MV-4-11 (cell line): ENCODE measurements at regions not wholly inside any gene's neighbourhood (a gene's known extent, or its start where the extent isn't known, plus 50 kb on each side); places are given as distances from the start of the nearest gene placed in this dataset.

Experiments
- DNase-seq: peaks from one replicate; lab custom pipeline; 2025; lab: John Stamatoyannopoulos, UW

DNA sequence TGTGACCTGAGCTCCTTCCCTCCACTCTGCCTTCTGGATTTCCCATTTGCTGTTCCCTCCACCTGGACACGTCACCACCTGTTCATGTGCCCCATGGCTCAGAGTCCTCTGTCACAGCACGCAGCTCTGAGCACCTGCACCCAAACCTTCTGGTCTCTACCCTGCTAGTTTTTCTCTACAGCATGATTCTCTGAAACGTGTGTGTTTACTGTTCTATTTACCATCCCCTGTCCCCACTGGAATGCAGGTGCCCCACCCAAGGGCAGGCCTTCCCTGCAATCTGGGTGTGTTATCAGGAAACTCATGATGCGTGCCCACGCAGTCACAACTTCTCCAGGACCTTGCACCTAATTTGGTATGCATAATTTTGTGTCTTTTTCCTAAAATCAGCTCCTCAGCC is 284.4 kb upstream of the IGFBP3 start:
- DNase-seq: no peak

DNA sequence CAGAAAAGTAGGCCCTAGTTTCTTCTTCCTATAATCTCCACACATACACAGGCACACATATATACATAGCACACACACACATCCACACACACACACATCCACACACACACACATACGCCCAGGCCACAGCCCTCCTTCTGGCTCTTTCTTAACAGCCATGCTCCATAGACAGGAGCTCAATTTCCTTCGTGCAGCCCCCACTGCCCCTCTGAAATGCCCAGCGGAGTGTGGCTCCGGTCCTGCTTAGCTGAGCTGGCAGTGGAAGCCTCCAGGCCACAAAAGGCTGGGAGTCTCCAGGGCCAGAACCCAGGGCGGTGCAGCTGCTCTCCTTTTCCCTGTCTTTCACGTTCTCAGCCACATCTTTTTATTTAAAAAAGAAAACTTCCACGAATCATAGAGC is 282.9 kb upstream of the IGFBP3 start:
- no peak for DNase-seq

DNA sequence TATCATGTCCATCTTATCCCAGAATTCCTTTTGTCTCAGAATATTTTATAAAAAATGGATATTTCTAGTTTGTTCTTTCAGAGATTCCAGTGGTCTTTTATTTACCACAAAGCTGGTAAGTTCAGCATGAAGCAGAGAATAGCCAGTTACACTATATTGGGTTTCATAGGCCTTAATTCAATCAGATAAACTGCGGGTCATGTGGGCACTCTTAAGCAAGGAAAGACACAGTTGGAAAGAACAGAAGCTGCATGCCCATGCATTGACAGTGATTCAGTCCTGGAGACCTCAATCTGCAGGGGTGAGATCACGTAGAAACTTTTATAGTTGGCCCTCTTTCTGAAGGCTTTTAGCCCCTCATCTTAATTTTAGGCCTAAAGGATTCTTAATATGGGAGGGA is 281.3 kb upstream of the IGFBP3 start:
- DNase-seq: no peak

DNA sequence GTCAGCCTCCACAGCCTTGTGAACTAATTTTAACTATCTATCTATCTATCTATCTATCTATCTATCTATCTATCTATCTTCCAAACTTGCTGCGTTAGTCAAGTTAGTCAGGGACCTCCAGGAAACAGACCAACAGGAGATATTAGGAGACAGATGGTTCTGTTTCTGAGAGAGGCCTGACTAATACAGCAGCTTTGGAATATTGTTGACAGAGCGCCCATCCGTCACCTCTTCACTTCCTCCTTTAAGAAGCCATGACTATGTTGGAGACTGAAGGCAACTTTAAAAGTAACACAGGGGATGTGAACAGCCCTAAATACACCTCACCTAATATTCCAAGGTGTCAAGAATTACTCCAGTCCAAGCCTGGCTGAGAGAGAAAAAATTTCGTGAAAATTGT is 280.9 kb upstream of the IGFBP3 start:
- DNase-seq: no peak

DNA sequence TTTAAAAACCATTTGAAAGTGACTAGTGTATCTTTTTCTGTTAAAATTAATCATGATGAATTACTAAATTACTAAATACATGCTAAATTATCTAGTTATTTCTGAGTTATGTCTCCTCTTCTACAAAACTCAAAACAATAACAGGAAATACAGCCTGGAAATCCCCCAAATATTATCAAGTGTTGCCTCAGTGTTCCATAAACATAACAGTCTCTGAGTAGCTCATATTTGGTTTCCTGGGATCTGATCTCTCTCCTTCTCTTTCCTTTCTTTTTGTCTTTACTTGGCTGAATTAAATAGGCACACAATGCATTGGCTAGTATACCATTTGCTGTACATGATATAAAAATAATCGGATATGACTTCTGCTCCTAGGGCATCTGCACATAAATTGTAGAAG is 277.6 kb upstream of the IGFBP3 start:
- no peak for DNase-seq

DNA sequence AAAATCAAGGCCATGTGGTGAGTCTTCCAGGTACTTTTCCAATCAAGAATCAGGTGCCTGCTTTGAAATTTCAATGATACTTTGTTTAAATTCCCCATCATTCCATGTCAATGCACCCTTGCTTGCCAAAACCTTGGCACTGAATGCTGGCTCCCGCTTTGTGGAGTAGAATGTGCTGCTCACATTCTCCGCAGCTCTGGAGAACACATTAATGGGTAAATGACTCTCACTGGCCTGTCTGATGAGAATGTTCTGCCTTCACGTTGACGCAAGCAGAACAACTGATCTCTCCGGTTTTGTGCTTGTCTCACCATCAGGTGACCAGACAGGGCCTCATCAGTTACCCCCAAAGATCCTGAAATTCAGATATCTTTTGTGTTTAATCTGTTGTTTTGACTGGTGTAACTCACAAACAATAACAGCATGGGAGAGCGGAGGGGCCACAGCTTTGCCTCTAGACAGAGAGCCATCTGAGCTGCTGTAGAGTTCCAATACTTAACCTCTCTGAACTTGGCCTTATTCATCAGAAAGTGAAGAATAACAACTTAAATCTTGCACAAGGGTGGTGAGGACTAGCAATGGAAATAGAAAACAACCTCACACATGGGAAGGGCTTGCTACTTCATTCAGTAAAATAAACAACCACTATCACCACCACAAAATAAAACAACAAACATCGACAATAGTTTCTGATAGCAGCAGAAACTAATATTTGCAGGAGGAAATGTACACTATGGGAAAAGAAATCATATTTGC is 276.9 kb upstream of the IGFBP3 start:
- DNase-seq: no peak

GRCh38 chr7:46195934-46196333 is 274.9 kb upstream of the IGFBP3 start:
- DNase-seq: no peak

DNA sequence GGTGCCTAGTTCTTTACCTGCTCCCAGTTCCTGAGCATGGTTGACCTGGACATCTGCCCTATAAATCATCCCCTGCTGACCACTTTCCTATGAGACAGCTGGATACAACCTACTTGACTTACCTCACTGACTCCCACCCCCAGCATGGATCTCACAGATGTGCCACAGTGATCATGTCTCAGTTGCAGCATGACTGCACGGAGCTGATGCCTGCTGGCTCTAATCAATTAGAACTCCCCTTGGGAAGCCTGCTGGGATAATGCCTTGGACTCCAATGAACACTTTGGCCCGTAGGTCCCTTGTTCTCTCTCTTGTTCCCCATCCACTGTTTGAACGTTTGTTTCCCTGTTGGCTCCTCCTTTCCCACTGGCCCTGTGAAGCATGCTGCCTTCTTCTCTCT is 271.2 kb upstream of the IGFBP3 start:
- DNase-seq: no peak

GRCh38 chr7:46191776-46192175 is 270.7 kb upstream of the IGFBP3 start:
- no peak for DNase-seq

DNA sequence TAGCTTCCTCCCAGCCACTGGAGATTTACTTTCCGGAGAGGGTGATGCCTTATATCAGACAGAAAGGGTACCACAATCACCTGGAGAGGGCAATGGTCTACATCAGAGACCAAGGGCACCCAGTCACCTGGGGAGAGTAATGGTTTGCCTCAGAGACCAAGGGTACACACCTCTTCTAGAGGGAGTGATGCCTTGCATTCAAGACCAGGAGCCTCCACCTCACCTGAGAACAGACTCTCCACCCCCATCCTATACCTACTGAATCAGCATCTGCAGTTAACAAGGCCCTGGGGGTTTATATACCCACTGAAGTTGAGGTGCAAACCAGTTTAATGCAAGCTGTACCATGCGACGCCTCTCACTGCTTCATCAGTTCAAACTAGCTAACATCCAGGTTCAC is 270.2 kb upstream of the IGFBP3 start:
- no peak for DNase-seq

DNA sequence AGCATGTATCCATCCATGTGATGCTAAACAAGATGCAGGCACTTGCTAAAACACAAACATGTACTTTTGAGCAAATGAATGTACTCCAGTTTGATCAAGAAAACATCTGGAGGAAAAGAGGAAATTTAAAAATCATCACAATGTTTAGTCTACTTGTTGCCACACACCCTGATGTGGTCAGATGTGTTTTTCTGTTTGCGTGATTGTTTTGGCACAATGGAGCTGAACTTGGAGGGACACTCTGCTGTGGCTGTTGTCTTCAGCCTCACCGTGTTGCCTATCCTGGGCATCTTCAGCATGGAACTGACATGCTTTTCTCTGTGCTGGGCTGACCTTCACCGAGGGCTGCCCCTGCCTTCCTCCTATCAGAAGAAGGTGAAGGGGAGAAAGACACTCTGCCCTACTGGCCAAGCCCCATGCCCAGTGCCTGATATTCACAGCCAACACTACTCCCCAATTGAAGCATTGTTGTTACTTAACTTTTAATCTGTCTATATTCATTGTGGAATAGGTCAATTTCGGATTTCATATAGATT is 268.3 kb upstream of the IGFBP3 start:
- no peak for DNase-seq

GRCh38 chr7:46186131-46186530 is 265.1 kb upstream of the IGFBP3 start:
- no peak for DNase-seq

DNA sequence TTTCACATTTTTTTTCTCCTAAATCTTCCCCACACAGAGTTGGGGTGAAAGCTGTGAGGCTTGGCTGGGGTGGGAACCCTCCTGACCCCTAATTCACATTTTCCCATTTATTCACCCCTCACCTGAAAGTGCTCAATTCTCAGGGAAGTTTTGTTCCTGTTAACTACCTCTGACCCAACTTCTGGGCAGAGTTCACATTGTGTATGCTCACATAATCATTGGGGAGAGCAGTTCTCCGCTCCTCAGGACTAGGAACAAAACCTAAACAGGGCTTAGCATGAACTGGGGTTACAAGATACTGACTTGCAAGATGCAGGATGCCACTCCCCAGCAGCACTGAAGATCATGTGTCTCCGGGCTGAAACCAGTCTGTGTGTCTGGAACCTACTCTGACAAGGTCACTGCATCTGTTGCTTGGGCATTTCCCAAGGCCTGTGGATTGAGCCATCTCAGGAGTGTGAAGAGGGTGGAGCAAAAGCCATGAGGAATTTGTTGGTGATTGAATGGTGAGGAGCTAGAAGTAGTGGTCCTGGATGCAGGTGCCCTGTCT is 258.1 kb upstream of the IGFBP3 start:
- no peak for DNase-seq

DNA sequence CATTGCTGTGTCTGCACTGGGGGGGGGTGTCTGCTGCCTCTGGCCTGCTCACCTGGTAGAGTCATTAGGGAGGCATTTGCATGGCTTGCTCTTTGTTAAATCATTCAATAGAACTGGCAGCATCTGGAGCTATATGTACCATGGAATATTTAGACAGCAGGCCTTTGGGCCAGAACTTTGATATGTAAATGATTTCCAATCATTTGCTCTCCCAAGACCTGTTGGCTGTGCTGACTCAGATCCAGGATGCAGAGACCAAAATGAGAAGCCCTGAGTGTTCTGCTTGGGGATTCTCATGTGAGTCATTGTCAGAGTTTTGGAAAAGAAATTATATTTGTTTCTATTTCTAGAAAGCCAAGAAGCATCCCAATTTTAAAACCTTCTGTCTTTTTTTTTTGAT is 257.6 kb upstream of the IGFBP3 start:
- no peak for DNase-seq

DNA sequence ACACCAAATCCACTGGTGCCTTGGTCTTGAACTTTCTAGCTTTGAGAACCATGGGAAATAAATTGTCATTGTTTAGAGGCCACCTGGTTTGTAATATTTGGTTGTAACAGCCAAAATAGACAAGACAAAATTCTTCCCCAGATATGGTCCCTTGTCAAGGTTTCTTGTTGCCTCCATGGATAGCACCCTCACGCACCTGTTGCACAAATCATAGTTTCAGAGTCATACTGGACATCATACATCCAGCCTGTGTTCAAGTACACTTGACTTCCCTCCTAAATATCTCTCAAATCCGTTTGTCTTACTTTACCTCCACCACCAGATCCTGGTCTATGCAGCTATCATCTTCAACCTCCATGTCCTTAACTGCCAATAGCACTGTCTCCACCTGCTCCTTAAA is 256.7 kb upstream of the IGFBP3 start:
- DNase-seq: no peak

DNA sequence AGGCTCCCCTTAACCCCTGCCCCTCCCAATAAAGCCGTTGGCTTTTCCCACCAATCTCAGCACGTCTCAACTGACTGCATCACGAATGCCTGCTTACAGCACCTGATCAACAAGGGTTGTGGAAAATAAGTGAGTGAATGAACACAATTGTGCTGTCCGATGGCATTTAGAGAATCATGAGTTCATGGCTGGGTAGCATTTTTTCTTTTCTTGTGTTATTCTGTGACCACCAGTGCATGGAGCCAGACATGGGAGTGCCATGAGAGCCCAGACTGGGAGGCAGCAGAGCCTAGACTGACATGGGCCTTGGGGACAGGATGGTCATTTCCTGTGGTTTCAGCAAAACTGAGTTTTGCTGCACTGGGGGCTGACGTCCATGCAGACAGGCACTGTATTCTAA is 254.1 kb upstream of the IGFBP3 start:
- no peak for DNase-seq

DNA sequence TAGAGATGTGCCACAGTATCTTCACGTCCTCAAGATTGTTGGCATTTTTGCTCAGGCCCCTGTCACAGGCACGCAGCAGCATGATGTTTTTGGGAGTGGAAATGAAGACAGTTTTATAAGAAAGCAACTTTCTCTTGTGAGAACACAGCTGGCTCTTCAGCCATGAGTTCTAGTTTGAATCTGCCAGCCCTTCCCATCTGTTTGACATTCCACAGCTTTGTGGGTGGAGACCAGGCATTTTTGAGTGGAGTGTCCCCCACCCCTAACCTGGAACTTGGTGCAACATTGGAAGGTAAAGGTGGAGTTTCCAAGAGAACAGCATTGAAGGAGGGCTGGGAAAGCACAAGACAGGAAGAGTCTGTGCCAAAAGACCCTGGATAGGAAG is 253.1 kb upstream of the IGFBP3 start:
- DNase-seq: no peak

- no peak for DNase-seq
These were observed 252.6 kb upstream of the IGFBP3 start for GRCh38 chr7:46173476-46174195.

- DNase-seq: no peak
These were observed 249.7 kb upstream of the IGFBP3 start for GRCh38 chr7:46170792-46171191.

- DNase-seq: no peak
These were observed 248.9 kb upstream of the IGFBP3 start for GRCh38 chr7:46170021-46170420.

GRCh38 chr7:46169384-46169755 is 248.3 kb upstream of the IGFBP3 start:
- DNase-seq: no peak

GRCh38 chr7:46168671-46169383 is 247.8 kb upstream of the IGFBP3 start:
- no peak for DNase-seq

DNA sequence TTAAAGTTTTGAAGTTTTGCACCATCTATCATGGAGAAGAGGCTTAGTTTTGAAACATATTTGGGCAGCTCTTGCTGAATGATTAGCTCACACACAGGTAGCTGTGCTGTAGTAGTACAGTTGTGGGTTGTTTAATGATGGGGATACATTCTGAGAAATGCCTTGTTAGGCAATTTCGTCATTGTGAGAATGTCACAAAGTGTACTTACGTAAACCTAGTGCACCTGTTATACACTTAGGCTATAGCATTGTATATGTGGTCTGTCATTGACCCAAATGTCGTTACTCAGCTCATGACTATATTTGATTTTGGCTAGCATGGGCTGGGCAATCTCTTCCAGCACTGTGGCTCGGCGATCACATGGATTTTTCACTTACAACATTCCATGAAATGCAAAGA is 247.2 kb upstream of the IGFBP3 start:
- DNase-seq: no peak
